HG02938 (cell line): ENCODE measurements at regions not wholly inside any gene's neighbourhood (a gene's known extent, or its start where the extent isn't known, plus 50 kb on each side); places are given as distances from the start of the nearest gene placed in this dataset.

ENCODE experiments used
- ATAC-seq: cut with Tn5 transposase; IDR thresholded peaks from one replicate; pipeline ENCODE4 v1.9.1; 2021; ENCODE audit warnings: mild to moderate bottlenecking, moderate library complexity; ENCODE audit not compliant: unreplicated experiment

GRCh38 chr2:226652983-226653765 is 146.4 kb downstream of the IRS1 start:
- ATAC-seq = no peak

GRCh38 chr2:226652369-226652768 is 147.3 kb downstream of the IRS1 start:
- ATAC-seq = peak; percentile 57

GRCh38 chr2:226649871-226650660 is 149.6 kb downstream of the IRS1 start:
- peak; percentile 84 for ATAC-seq

- no peak for ATAC-seq
Observed at GRCh38 chr2:226649201-226649600, 150.4 kb downstream of the IRS1 start.

- no peak for ATAC-seq
Observed at GRCh38 chr2:226647621-226648518, 151.8 kb downstream of the IRS1 start.

GRCh38 chr2:226644399-226644865 is 155.2 kb downstream of the IRS1 start:
- ATAC-seq = no peak

- ATAC-seq = no peak
Observed at GRCh38 chr2:226643946-226644282, 155.7 kb downstream of the IRS1 start.

- no peak for ATAC-seq
Observed at GRCh38 chr2:226643030-226643945, 156.3 kb downstream of the IRS1 start.

- no peak for ATAC-seq
Observed at GRCh38 chr2:226641008-226641407, 158.6 kb downstream of the IRS1 start.

GRCh38 chr2:226640501-226640900 is 159.1 kb downstream of the IRS1 start:
- ATAC-seq = no peak

GRCh38 chr2:226639550-226639949 is 160.1 kb downstream of the IRS1 start:
- ATAC-seq = no peak

GRCh38 chr2:226638576-226638975 is 161.0 kb downstream of the IRS1 start:
- ATAC-seq = no peak

- ATAC-seq = no peak
Observed at GRCh38 chr2:226637383-226637782, 162.2 kb downstream of the IRS1 start.

- no peak for ATAC-seq
Observed at GRCh38 chr2:226636586-226636985, 163.0 kb downstream of the IRS1 start.

GRCh38 chr2:226634943-226635604 is 164.5 kb downstream of the IRS1 start:
- no peak for ATAC-seq

- no peak for ATAC-seq
Observed at GRCh38 chr2:226631671-226632070, 167.9 kb downstream of the IRS1 start.

- no peak for ATAC-seq
Observed at GRCh38 chr2:226631187-226631586, 168.4 kb downstream of the IRS1 start.

- no peak for ATAC-seq
Observed at GRCh38 chr2:226625946-226626345, 173.7 kb downstream of the IRS1 start.

- ATAC-seq = no peak
Observed at GRCh38 chr2:226623587-226624368, 175.8 kb downstream of the IRS1 start.
